GM12878 (cell line): ENCODE measurements at regions not wholly inside any gene's neighbourhood (a gene's known extent, or its start where the extent isn't known, plus 50 kb on each side); places are given as distances from the start of the nearest gene placed in this dataset.

ENCODE experiments used
- ATAC-seq: fragments of 200-7000 bp; cut with Tn5 transposase; 3 replicates; pipeline ENCODE4 v1.9.1; 2020; ENCODE audit warnings: mild to moderate bottlenecking, moderate library complexity
- BruUV-seq: library from RNA; stranded (reverse); fragments of 400-500 nt; replicated peaks from 2 replicates; lab custom pipeline; 2021; lab: Mats Ljungman, UMichigan
- CTCF ChIA-PET: fragments of 300-600 bp; sonication (Branson Sonifier 250); formaldehyde crosslinking; extraction: SDS; loops from one replicate; lab custom pipeline; 2021; ENCODE audit warnings: inconsistent platforms; lab: Yijun Ruan, JAX
- POLR2A ChIA-PET: fragments of 350-600 bp; formaldehyde crosslinking; extraction: SDS; loops from one replicate; lab custom pipeline; 2021; ENCODE audit warnings: inconsistent platforms; lab: Charles Lee
- RAD21 ChIA-PET: fragments of 300-600 bp; sonication (Branson Sonifier 250); formaldehyde crosslinking; loops from one replicate; lab custom pipeline; 2023; ENCODE audit warnings: antibody characterized with exemption; ENCODE audit not compliant: unreplicated experiment; lab: Charles Lee
- SMC1A ChIA-PET: fragments of 300-600 bp; sonication (Branson Sonifier 250); formaldehyde crosslinking; loops from one replicate; lab custom pipeline; 2023; ENCODE audit not compliant: unreplicated experiment, uncharacterized antibody; lab: Charles Lee
- DNase-seq: peaks from one replicate; pipeline ENCODE4 v3.0.0-alpha.2; 2011; ENCODE audit warnings: low read depth, low spot score
- FAIRE-seq: peaks from 3 replicates; lab custom pipeline; 2011; peaks lifted over from hg19 to GRCh38; lab: Jason Lieb, UNC
- H2AFZ ChIP-seq: 2 replicates; pipeline ENCODE4 v1.6.0; 2011; ENCODE audit warnings: low read depth, low read length, control low read depth; ENCODE audit not compliant: control insufficient read depth
- H3K27ac ChIP-seq: 2 replicates; pipeline ENCODE4 v1.5.1; 2011; ENCODE audit warnings: control low read depth; ENCODE audit not compliant: control insufficient read depth, insufficient read depth
- H3K27me3 ChIP-seq, 2 experiments: replicated peaks in 1 of 2; 2 replicates each; pipeline versions ENCODE4 v1.6.0 to v1.6.1; 2011; ENCODE audit warnings: low read length in 1 of 2; ENCODE audit not compliant: control insufficient read depth in 2 of 2, insufficient read depth in 2 of 2
- H3K36me3 ChIP-seq, 2 experiments: 2 replicates each; pipeline ENCODE4 v1.5.1; 2011; ENCODE audit warnings: low read length in 1 of 2; ENCODE audit not compliant: control insufficient read depth in 2 of 2, insufficient read depth in 2 of 2
- H3K4me1 ChIP-seq: 2 replicates; pipeline ENCODE4 v1.6.1; 2011; ENCODE audit warnings: mild to moderate bottlenecking, low read length, moderate library complexity, mixed read lengths; ENCODE audit not compliant: control insufficient read depth, insufficient read depth
- H3K4me2 ChIP-seq: 2 replicates; pipeline ENCODE4 v1.6.0; 2011; ENCODE audit warnings: control low read depth; ENCODE audit not compliant: control insufficient read depth, insufficient read depth
- H3K4me3 ChIP-seq: fragments of 200-600 bp; sonication (generic); 2 replicates; pipeline ENCODE4 v1.5.1; 2016
- H3K79me2 ChIP-seq: 2 replicates; pipeline ENCODE4 v1.6.0; 2011; ENCODE audit warnings: low read length; ENCODE audit not compliant: control insufficient read depth, insufficient read depth
- H3K9ac ChIP-seq: 2 replicates; pipeline ENCODE4 v1.8.0; 2011; ENCODE audit warnings: low read length, control low read depth, mixed read lengths; ENCODE audit not compliant: control insufficient read depth, insufficient read depth
- H3K9me3 ChIP-seq: replicated peaks from 3 replicates; pipeline ENCODE4 v1.5.1; 2011; ENCODE audit warnings: mild to moderate bottlenecking, low read length; ENCODE audit not compliant: control insufficient read depth, insufficient read depth
- H4K20me1 ChIP-seq: 2 replicates; pipeline ENCODE4 v1.6.0; 2011; ENCODE audit not compliant: control insufficient read depth, insufficient read depth
- BRCA1 ChIP-seq: IDR thresholded peaks from 2 replicates; pipeline ENCODE4 v1.6.1; 2011; ENCODE audit warnings: low read depth, low read length, improper control_type of control experiment
- SMARCA5 ChIP-seq: fragments of 450-650 bp; IDR thresholded peaks from 2 replicates; pipeline ENCODE4 v1.6.1; 2017; ENCODE audit warnings: mild to moderate bottlenecking
- SREBF1 ChIP-seq: IDR thresholded peaks from 2 replicates; pipeline ENCODE4 v1.6.1; 2012; ENCODE audit warnings: mild to moderate bottlenecking, low read length
- SUPT20H ChIP-seq: IDR thresholded peaks from 2 replicates; pipeline ENCODE4 v1.6.1; 2011; ENCODE audit warnings: low read depth, mild to moderate bottlenecking, low read length, moderate library complexity, borderline replicate concordance; ENCODE audit not compliant: control insufficient read depth
- ZZZ3 ChIP-seq: IDR thresholded peaks from 2 replicates; pipeline ENCODE4 v1.6.1; 2011; ENCODE audit warnings: low read depth; ENCODE audit not compliant: control insufficient read depth, insufficient read length
- WGBS: methylation state at CpG from one replicate; pipeline ENCODE4 v1.1.6; 2016; ENCODE audit warnings: low lambda C conversion rate; ENCODE audit not compliant: insufficient replicate concordance, insufficient coverage; ENCODE audit errors: missing lambda C conversion rate; 5-methylcytosine and 5-hydroxymethylcytosine counted together
- in situ Hi-C: fragments of 300-500 bp; cut with MboI; formaldehyde crosslinking; loops from 9 replicates; pipeline ENCODE4 v1.14.3; 2018; ENCODE audit warnings: mixed read lengths
- intact Hi-C: fragments of 100-400 bp; cut with micrococcal nuclease; formaldehyde crosslinking; loops from one replicate; pipeline ENCODE4 v1.14.2; 2022; ENCODE audit not compliant: unreplicated experiment
- TF ChIP-seq, protein P1 (sequence below): fragments of 450-650 bp; conservative IDR thresholded peaks from 2 replicates; pipeline ENCODE4 v1.6.1; 2017; ENCODE audit warnings: mild to moderate bottlenecking, moderate library complexity

DNA sequence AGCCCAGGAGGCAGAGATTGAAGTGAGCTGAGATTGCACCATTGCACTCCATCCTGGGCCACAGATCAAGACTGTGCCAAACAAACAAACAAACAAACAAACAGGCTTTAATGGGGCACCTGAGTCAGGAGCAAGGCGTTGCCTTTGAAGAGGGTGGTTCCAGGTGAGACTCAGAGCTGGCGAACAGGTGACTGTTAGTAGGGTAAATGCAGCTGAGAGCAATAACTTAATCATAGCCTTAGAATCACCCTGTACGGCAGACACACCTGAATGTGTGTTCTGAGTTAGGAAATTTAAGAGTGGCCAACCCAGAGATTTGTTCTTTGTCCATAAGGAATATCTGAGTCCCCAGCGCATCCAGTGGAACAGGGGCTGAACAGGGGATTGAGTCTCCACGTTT, 440.4 kb downstream of the RPS6KC1 start:
- intact Hi-C loops, result no loop called here
- CTCF ChIA-PET, result interaction anchor here (0.6 kb wide), 1 partner anchor 628 kb away, joined by 3 read pairs; no protein-coding TSS in a partner anchor
- FAIRE-seq, result no peak

More for the DNA sequence above, 440.4 kb downstream of the RPS6KC1 start:
- no peak overlapping the region for H3K4me3 ChIP-seq
- no peak overlapping the region for H3K27ac ChIP-seq
- ChIA-PET SMC1A (no interaction called here), POLR2A (no interaction called here), RAD21 (no interaction called here)
- no peak overlapping the region for H3K4me2 ChIP-seq
- no peaks in the 10 kb centered on the region for H3K4me1 ChIP-seq
- ATAC-seq (no peak), DNase-seq (no peak)
- H3K9ac ChIP-seq, result no peak overlapping the region
- H2AFZ ChIP-seq, result no peak overlapping the region
- no peaks in the 10 kb centered on the region for H4K20me1 ChIP-seq
- 25% methylated on average over 5 of the region's 5 CpGs for WGBS
- TF ChIP-seq SMARCA5 (no peak), SUPT20H (no peak), BRCA1 (no peak), ZZZ3 (no peak), SREBF1 (no peak)
- TF ChIP-seq, protein P1, sequence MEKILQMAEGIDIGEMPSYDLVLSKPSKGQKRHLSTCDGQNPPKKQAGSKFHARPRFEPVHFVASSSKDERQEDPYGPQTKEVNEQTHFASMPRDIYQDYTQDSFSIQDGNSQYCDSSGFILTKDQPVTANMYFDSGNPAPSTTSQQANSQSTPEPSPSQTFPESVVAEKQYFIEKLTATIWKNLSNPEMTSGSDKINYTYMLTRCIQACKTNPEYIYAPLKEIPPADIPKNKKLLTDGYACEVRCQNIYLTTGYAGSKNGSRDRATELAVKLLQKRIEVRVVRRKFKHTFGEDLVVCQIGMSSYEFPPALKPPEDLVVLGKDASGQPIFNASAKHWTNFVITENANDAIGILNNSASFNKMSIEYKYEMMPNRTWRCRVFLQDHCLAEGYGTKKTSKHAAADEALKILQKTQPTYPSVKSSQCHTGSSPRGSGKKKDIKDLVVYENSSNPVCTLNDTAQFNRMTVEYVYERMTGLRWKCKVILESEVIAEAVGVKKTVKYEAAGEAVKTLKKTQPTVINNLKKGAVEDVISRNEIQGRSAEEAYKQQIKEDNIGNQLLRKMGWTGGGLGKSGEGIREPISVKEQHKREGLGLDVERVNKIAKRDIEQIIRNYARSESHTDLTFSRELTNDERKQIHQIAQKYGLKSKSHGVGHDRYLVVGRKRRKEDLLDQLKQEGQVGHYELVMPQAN, result no peak
- H3K9me3 ChIP-seq, result no peaks in the 10 kb centered on the region
- no peaks in the 10 kb centered on the region for H3K36me3 ChIP-seq
- H3K79me2 ChIP-seq, result no peaks in the 10 kb centered on the region
- no peaks in the 10 kb centered on the region; a peak in 2 of 4 replicates for H3K27me3 ChIP-seq
- in situ Hi-C loops, result no loop called here
- BruUV-seq, result no TSS peak
